H9 (cell line): ENCODE measurements at regions not wholly inside any gene's neighbourhood (a gene's known extent, or its start where the extent isn't known, plus 50 kb on each side); places are given as distances from the start of the nearest gene placed in this dataset.

Experiments used
- DNase-seq: peaks from one replicate; pipeline ENCODE4 v3.0.0-alpha.2; 2017
- H2AFZ ChIP-seq: one replicate; pipeline ENCODE4 v1.6.1; 2013; ENCODE audit warnings: mild to moderate bottlenecking, low read length, control low read depth, moderate library complexity
- H2AK5ac ChIP-seq: 2 replicates; pipeline ENCODE4 v1.6.1; 2013; ENCODE audit warnings: low read length, control low read depth, mixed read lengths; ENCODE audit not compliant: insufficient read length
- H2BK120ac ChIP-seq: one replicate; pipeline ENCODE4 v1.6.1; 2013; ENCODE audit warnings: low read depth, mild to moderate bottlenecking, low read length, control low read depth, inconsistent platforms; ENCODE audit not compliant: poor library complexity, severe bottlenecking
- H2BK12ac ChIP-seq: 2 replicates; pipeline ENCODE4 v1.6.1; 2013; ENCODE audit warnings: low read length, control low read depth, mixed read lengths, low read depth; ENCODE audit not compliant: insufficient read length
- H2BK15ac ChIP-seq: 2 replicates; pipeline ENCODE4 v1.6.1; 2013; ENCODE audit warnings: low read depth, low read length, control low read depth
- H2BK20ac ChIP-seq: one replicate; pipeline ENCODE4 v1.6.1; 2013; ENCODE audit warnings: low read depth, mild to moderate bottlenecking, low read length, control low read depth, inconsistent platforms; ENCODE audit not compliant: poor library complexity, severe bottlenecking
- H2BK5ac ChIP-seq: 2 replicates; pipeline ENCODE4 v1.6.1; 2013; ENCODE audit warnings: low read length, control low read depth, mixed read lengths; ENCODE audit not compliant: insufficient read length
- H3K14ac ChIP-seq: 2 replicates; pipeline ENCODE4 v1.6.1; 2013; ENCODE audit warnings: low read length, control low read depth; ENCODE audit not compliant: insufficient read depth
- H3K18ac ChIP-seq: 2 replicates; pipeline ENCODE4 v1.6.1; 2013; ENCODE audit warnings: low read depth, mild to moderate bottlenecking, mixed read lengths, low read length, control low read depth; ENCODE audit not compliant: insufficient read length
- H3K23ac ChIP-seq: 2 replicates; pipeline ENCODE4 v1.6.1; 2013; ENCODE audit warnings: low read length, control low read depth, mixed read lengths, low read depth; ENCODE audit not compliant: insufficient read length
- H3K23me2 ChIP-seq: 2 replicates; pipeline ENCODE4 v1.6.1; 2013; ENCODE audit warnings: low read depth, mild to moderate bottlenecking, mixed read lengths, low read length, control low read depth; ENCODE audit not compliant: insufficient read length, poor library complexity, severe bottlenecking
- H3K27ac ChIP-seq: 2 replicates; pipeline ENCODE4 v1.5.1; 2013; ENCODE audit warnings: low read length, control low read depth, mixed read lengths, low read depth; ENCODE audit not compliant: insufficient read length
- H3K27me3 ChIP-seq: 2 replicates; pipeline ENCODE4 v1.6.1; 2013; ENCODE audit warnings: low read length, control low read depth, inconsistent platforms; ENCODE audit not compliant: insufficient read depth
- H3K4ac ChIP-seq: 2 replicates; pipeline ENCODE4 v1.6.1; 2013; ENCODE audit warnings: low read depth, mild to moderate bottlenecking, control low read depth, inconsistent platforms, low read length, moderate library complexity
- H3K4me1 ChIP-seq: 2 replicates; pipeline ENCODE4 v1.6.1; 2013; ENCODE audit warnings: low read length, control low read depth, inconsistent platforms; ENCODE audit not compliant: insufficient read depth
- H3K4me2 ChIP-seq: 2 replicates; pipeline ENCODE4 v1.6.1; 2013; ENCODE audit warnings: low read length, control low read depth, mixed read lengths; ENCODE audit not compliant: insufficient read length, insufficient read depth
- H3K56ac ChIP-seq: 2 replicates; pipeline ENCODE4 v1.6.1; 2013; ENCODE audit warnings: low read depth, mild to moderate bottlenecking, mixed read lengths, low read length, control low read depth; ENCODE audit not compliant: insufficient read length
- H3K79me1 ChIP-seq: 2 replicates; pipeline ENCODE4 v1.6.1; 2013; ENCODE audit warnings: low read depth, mild to moderate bottlenecking, moderate library complexity, low read length, control low read depth, inconsistent platforms; ENCODE audit not compliant: insufficient read depth, poor library complexity, severe bottlenecking
- H3K79me2 ChIP-seq: 2 replicates; pipeline ENCODE4 v1.6.1; 2013; ENCODE audit warnings: low read length, control low read depth, inconsistent platforms; ENCODE audit not compliant: insufficient read depth
- H3K9ac ChIP-seq: 2 replicates; pipeline ENCODE4 v1.6.1; 2013; ENCODE audit warnings: low read length, control low read depth, mixed read lengths; ENCODE audit not compliant: insufficient read length; ENCODE audit errors: extremely low read depth
- H3K9me3 ChIP-seq: one replicate; pipeline ENCODE4 v1.6.1; 2013; ENCODE audit warnings: low read depth, low read length, inconsistent platforms; ENCODE audit not compliant: control insufficient read depth
- H3T11ph ChIP-seq: one replicate; pipeline ENCODE4 v1.6.1; 2013; ENCODE audit warnings: mild to moderate bottlenecking, low read length, control low read depth, inconsistent platforms
- H4K20me1 ChIP-seq: one replicate; pipeline ENCODE4 v1.6.1; 2013; ENCODE audit not compliant: control insufficient read depth, insufficient read length, insufficient read depth
- H4K5ac ChIP-seq: 2 replicates; pipeline ENCODE4 v1.6.1; 2013; ENCODE audit warnings: low read depth, mild to moderate bottlenecking, mixed read lengths, low read length, control low read depth; ENCODE audit not compliant: insufficient read length
- H4K8ac ChIP-seq: replicated peaks from 2 replicates; pipeline ENCODE4 v1.6.1; 2013; ENCODE audit warnings: low read length, control low read depth, mixed read lengths, low read depth; ENCODE audit not compliant: insufficient read length
- H4K91ac ChIP-seq: 2 replicates; pipeline ENCODE4 v1.6.1; 2013; ENCODE audit warnings: low read depth, mild to moderate bottlenecking, moderate library complexity, mixed read lengths, low read length, control low read depth; ENCODE audit not compliant: insufficient read length
- H3K27ac Mint-ChIP-seq, 3 experiments: 2 replicates in 2 of 3; 3 replicates in 1 of 3; pipeline ENCODE4 v1.8.0; 2020 to 2021; ENCODE audit warnings: mixed read lengths in 3 of 3, mild to moderate bottlenecking in 1 of 3, moderate library complexity in 1 of 3
- H3K27me3 Mint-ChIP-seq: 2 replicates; pipeline ENCODE4 v1.8.0; 2021; ENCODE audit warnings: low read depth, mild to moderate bottlenecking, moderate library complexity, mixed read lengths
- H3K36me3 Mint-ChIP-seq, 3 experiments: 2 replicates in 2 of 3; 3 replicates in 1 of 3; pipeline ENCODE4 v1.8.0; 2020 to 2021; ENCODE audit warnings: low read depth in 3 of 3, mixed read lengths in 3 of 3; ENCODE audit not compliant: insufficient read depth in 1 of 3
- H3K4me1 Mint-ChIP-seq, 2 experiments: 2 replicates each; pipeline ENCODE4 v1.8.0; 2020; ENCODE audit warnings: mixed read lengths in 2 of 2
- H3K4me3 Mint-ChIP-seq, 2 experiments: 2 replicates in 1 of 2; 3 replicates in 1 of 2; pipeline ENCODE4 v1.8.0; 2020 to 2021; ENCODE audit warnings: mild to moderate bottlenecking in 2 of 2, mixed read lengths in 2 of 2, moderate library complexity in 1 of 2
- H3K9me3 Mint-ChIP-seq, 2 experiments: 2 replicates in 1 of 2; 3 replicates in 1 of 2; pipeline ENCODE4 v1.8.0; 2020; ENCODE audit warnings: mild to moderate bottlenecking in 2 of 2, mixed read lengths in 2 of 2, moderate library complexity in 1 of 2
- CTCF ChIP-seq: fragments of 200-600 bp; sonication (generic); conservative IDR thresholded peaks from 3 replicates; pipeline ENCODE4 v1.8.0; 2021; ENCODE audit warnings: antibody characterized with exemption, mild to moderate bottlenecking

- no peaks in the 10 kb centered on the region; a peak in 3 of 5 replicates for H3K9me3 Mint-ChIP-seq
- Histone ChIP-seq H3K27me3 (no peaks in the 10 kb centered on the region), H3K18ac (no peak overlapping the region), H3K23ac (no peak overlapping the region), H3K4me1 (no peaks in the 10 kb centered on the region), H2BK5ac (no peak overlapping the region), H3K4ac (no peak overlapping the region), H3K9ac (no peak overlapping the region), H4K20me1 (no peaks in the 10 kb centered on the region), H3K79me2 (no peaks in the 10 kb centered on the region), H4K91ac (no peak overlapping the region), H2AK5ac (no peak overlapping the region), H4K8ac (no peak overlapping the region), H2AFZ (no peak overlapping the region), H3K9me3 (no peaks in the 10 kb centered on the region), H3K4me2 (no peak overlapping the region), H3K27ac (no peak overlapping the region), H4K5ac (no peak overlapping the region), H2BK12ac (no peak overlapping the region), H2BK120ac (no peak overlapping the region), H3K56ac (no peak overlapping the region), H3K79me1 (no peaks in the 10 kb centered on the region), H3K23me2 (no peaks in the 10 kb centered on the region), H2BK15ac (no peak overlapping the region), H3T11ph (no peak overlapping the region), H2BK20ac (no peak overlapping the region), H3K14ac (no peak overlapping the region)
- H3K36me3 Mint-ChIP-seq = no peaks in the 10 kb centered on the region; a peak in 1 of 7 replicates
- DNase-seq = no peak
- no peak overlapping the region for H3K27ac Mint-ChIP-seq
- TF ChIP-seq CTCF = no peak
- no peak overlapping the region for H3K4me3 Mint-ChIP-seq
- H3K27me3 Mint-ChIP-seq = peaks cover 3% of the 10 kb centered on the region
- peaks cover 4 to 8% of the 10 kb centered on the region in 2 experiments; a peak in 3 of 4 replicates for H3K4me1 Mint-ChIP-seq
These were observed 242.0 kb downstream of the EDEM1 start for GRCh38 chr3:5429517-5429890.
